Neutrophil (primary cell): ENCODE measurements at regions not wholly inside any gene's neighbourhood (a gene's known extent, or its start where the extent isn't known, plus 50 kb on each side); places are given as distances from the start of the nearest gene placed in this dataset.

ENCODE experiments used
- H3K27ac ChIP-seq: fragments of 200-600 bp; sonication (generic); 2 replicates; pipeline ENCODE4 v1.5.1; 2016; ENCODE audit warnings: mild to moderate bottlenecking, moderate library complexity
- H3K27me3 ChIP-seq: fragments of 200-600 bp; sonication (generic); 2 replicates; pipeline ENCODE4 v1.6.0; 2016; ENCODE audit warnings: mild to moderate bottlenecking
- H3K36me3 ChIP-seq: fragments of 200-600 bp; sonication (generic); 2 replicates; pipeline ENCODE4 v1.5.1; 2017
- H3K4me1 ChIP-seq, 2 experiments: fragments of 200-600 bp in 1 of 2; sonication (generic) in 1 of 2; 1 replicate in 1 of 2; 2 replicates in 1 of 2; pipeline versions ENCODE4 v1.5.1 to v1.6.1; 2013 to 2016; ENCODE audit warnings: low read depth in 1 of 2, low read length in 1 of 2, mild to moderate bottlenecking in 1 of 2, moderate library complexity in 1 of 2; ENCODE audit not compliant: control insufficient read depth in 1 of 2, insufficient read depth in 1 of 2
- H3K4me3 ChIP-seq, 2 experiments: fragments of 200-600 bp in 1 of 2; sonication (generic) in 1 of 2; 1 replicate in 1 of 2; 2 replicates in 1 of 2; pipeline ENCODE4 v1.5.1; 2013 to 2016; ENCODE audit warnings: low read depth in 1 of 2, low read length in 1 of 2, mild to moderate bottlenecking in 1 of 2, moderate library complexity in 1 of 2
- H3K9me3 ChIP-seq: fragments of 200-600 bp; sonication (generic); 2 replicates; pipeline ENCODE4 v1.5.1; 2016
- CTCF ChIP-seq: fragments of 200-600 bp; sonication (generic); IDR thresholded peaks from 2 replicates; pipeline ENCODE4 v1.5.1; 2016; ENCODE audit warnings: antibody characterized with exemption

GRCh38 chr6:19905584-19905983, 68.4 kb downstream of the ID4 start:
- no peak overlapping the region for H3K27ac ChIP-seq
- no peak overlapping the region for H3K4me3 ChIP-seq
- no peaks in the 10 kb centered on the region for H3K9me3 ChIP-seq
- no peak for TF ChIP-seq CTCF
- no peaks in the 10 kb centered on the region for H3K27me3 ChIP-seq
- no peaks in the 10 kb centered on the region for H3K4me1 ChIP-seq
- no peaks in the 10 kb centered on the region for H3K36me3 ChIP-seq

- H3K27ac ChIP-seq = no peak overlapping the region
- no peak overlapping the region for H3K4me3 ChIP-seq
- no peaks in the 10 kb centered on the region for H3K27me3 ChIP-seq
- TF ChIP-seq CTCF = no peak
- H3K36me3 ChIP-seq = no peaks in the 10 kb centered on the region
- H3K9me3 ChIP-seq = no peaks in the 10 kb centered on the region
- no peaks in the 10 kb centered on the region for H3K4me1 ChIP-seq
Measured at GRCh38 chr6:19906171-19906570, 69.0 kb downstream of the ID4 start.

GRCh38 chr6:19911223-19911622, 74.1 kb downstream of the ID4 start:
- Histone ChIP-seq H3K27me3 (no peaks in the 10 kb centered on the region), H3K9me3 (no peaks in the 10 kb centered on the region), H3K4me3 (no peak overlapping the region), H3K4me1 (no peaks in the 10 kb centered on the region), H3K27ac (no peak overlapping the region), H3K36me3 (no peaks in the 10 kb centered on the region)
- TF ChIP-seq CTCF = no peak

GRCh38 chr6:19918436-19918835, 81.3 kb downstream of the ID4 start:
- Histone ChIP-seq H3K27me3 (no peaks in the 10 kb centered on the region), H3K9me3 (no peaks in the 10 kb centered on the region), H3K36me3 (no peaks in the 10 kb centered on the region), H3K27ac (no peak overlapping the region), H3K4me1 (no peaks in the 10 kb centered on the region), H3K4me3 (no peak overlapping the region)
- no peak for TF ChIP-seq CTCF

GRCh38 chr6:19921786-19922185, 84.6 kb downstream of the ID4 start:
- Histone ChIP-seq H3K27me3 (no peaks in the 10 kb centered on the region), H3K9me3 (no peaks in the 10 kb centered on the region), H3K4me3 (no peak overlapping the region), H3K36me3 (no peaks in the 10 kb centered on the region), H3K4me1 (no peaks in the 10 kb centered on the region), H3K27ac (no peak overlapping the region)
- TF ChIP-seq CTCF = no peak

GRCh38 chr6:19925533-19925932, 88.4 kb downstream of the ID4 start:
- Histone ChIP-seq H3K4me1 (no peaks in the 10 kb centered on the region), H3K4me3 (no peak overlapping the region), H3K27ac (no peak overlapping the region), H3K9me3 (no peaks in the 10 kb centered on the region), H3K36me3 (no peaks in the 10 kb centered on the region), H3K27me3 (no peaks in the 10 kb centered on the region)
- no peak for TF ChIP-seq CTCF
